ENCODE measurements at regions not wholly inside any gene's neighbourhood (a gene's known extent, or its start where the extent isn't known, plus 50 kb on each side); places are given as distances from the start of the nearest gene placed in this dataset.

GRCh38 chr14:43475757-43476156 is 1031.3 kb downstream of the FSCB start:
- TF ChIP-seq EP300 (IDR thresholded peaks at IDR 0.05; ENCODE audit: borderline replicate concordance in 1 of 2, low read depth in 1 of 2, low read length in 1 of 2) (no peak), CTCF (IDR thresholded peaks at IDR 0.05) (no peak), TAF1 (IDR thresholded peaks at IDR 0.05; ENCODE audit: borderline replicate concordance, low read depth, low read length) (no peak), TCF12 (IDR thresholded peaks at IDR 0.05) (no peak), MXI1 (IDR thresholded peaks at IDR 0.05; ENCODE audit: low read depth, low read length) (no peak), POLR2AphosphoS5 (IDR thresholded peaks at IDR 0.05; ENCODE audit: low read depth, low read length) (no peak), SIN3A (IDR thresholded peaks at IDR 0.05; ENCODE audit: borderline replicate concordance, low read depth, low read length) (no peak), FOSL2 (IDR thresholded peaks at IDR 0.05; ENCODE audit: borderline replicate concordance, low read depth) (no peak), REST (IDR thresholded peaks at IDR 0.05; ENCODE audit: low read depth, low read length) (no peak), TEAD4 (IDR thresholded peaks at IDR 0.05; ENCODE audit: borderline replicate concordance, insufficient read depth) (no peak), YY1 (IDR thresholded peaks at IDR 0.05; ENCODE audit: low read depth) (no peak)
- TF ChIP-seq, protein P1, sequence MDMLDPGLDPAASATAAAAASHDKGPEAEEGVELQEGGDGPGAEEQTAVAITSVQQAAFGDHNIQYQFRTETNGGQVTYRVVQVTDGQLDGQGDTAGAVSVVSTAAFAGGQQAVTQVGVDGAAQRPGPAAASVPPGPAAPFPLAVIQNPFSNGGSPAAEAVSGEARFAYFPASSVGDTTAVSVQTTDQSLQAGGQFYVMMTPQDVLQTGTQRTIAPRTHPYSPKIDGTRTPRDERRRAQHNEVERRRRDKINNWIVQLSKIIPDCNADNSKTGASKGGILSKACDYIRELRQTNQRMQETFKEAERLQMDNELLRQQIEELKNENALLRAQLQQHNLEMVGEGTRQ (IDR thresholded peaks at IDR 0.05; ENCODE audit: borderline replicate concordance, low read depth, low read length): no peak
- TF ChIP-seq, protein P2, sequence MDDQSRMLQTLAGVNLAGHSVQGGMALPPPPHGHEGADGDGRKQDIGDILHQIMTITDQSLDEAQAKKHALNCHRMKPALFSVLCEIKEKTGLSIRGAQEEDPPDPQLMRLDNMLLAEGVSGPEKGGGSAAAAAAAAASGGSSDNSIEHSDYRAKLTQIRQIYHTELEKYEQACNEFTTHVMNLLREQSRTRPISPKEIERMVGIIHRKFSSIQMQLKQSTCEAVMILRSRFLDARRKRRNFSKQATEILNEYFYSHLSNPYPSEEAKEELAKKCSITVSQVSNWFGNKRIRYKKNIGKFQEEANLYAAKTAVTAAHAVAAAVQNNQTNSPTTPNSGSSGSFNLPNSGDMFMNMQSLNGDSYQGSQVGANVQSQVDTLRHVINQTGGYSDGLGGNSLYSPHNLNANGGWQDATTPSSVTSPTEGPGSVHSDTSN (IDR thresholded peaks at IDR 0.05): no peak
- TF ChIP-seq, protein P3, sequence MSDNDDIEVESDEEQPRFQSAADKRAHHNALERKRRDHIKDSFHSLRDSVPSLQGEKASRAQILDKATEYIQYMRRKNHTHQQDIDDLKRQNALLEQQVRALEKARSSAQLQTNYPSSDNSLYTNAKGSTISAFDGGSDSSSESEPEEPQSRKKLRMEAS (IDR thresholded peaks at IDR 0.05; ENCODE audit: low read depth): no peak

Measured in SK-N-SH (cell line).